Activated CD8-positive, alpha-beta memory T cell treated with anti-CD3 and anti-CD28 coated beads, Interleukin-2, amount 50 U/mL, for 1 hour (primary cell): ENCODE measurements at regions not wholly inside any gene's neighbourhood (a gene's known extent, or its start where the extent isn't known, plus 50 kb on each side); places are given as distances from the start of the nearest gene placed in this dataset.
"Not testable (repeated sequence)": the region's sequence is repeated elsewhere in the genome, so short reads cannot be mapped to it uniquely, and the experiment has no call there.

Source experiments
- DNase-seq: peaks from one replicate; pipeline ENCODE4 v3.0.0-alpha.2; 2020; ENCODE audit errors: extremely low read depth

- DNase-seq: no peak
Measured at GRCh38 chr10:78584681-78585080, 484.1 kb upstream of the ZMIZ1 start.

GRCh38 chr10:78585952-78586351 is 482.8 kb upstream of the ZMIZ1 start:
- DNase-seq: no peak

- DNase-seq: no peak
Measured at GRCh38 chr10:78588194-78588811, 480.5 kb upstream of the ZMIZ1 start.

- DNase-seq: no peak
Measured at GRCh38 chr10:78589687-78590086, 479.1 kb upstream of the ZMIZ1 start.

GRCh38 chr10:78591066-78591465 is 477.7 kb upstream of the ZMIZ1 start:
- no peak for DNase-seq

- DNase-seq: no peak
Measured at GRCh38 chr10:78594559-78595268, 474.1 kb upstream of the ZMIZ1 start.

- no peak for DNase-seq
Measured at GRCh38 chr10:78595269-78595619, 473.5 kb upstream of the ZMIZ1 start.

GRCh38 chr10:78596556-78596955 is 472.2 kb upstream of the ZMIZ1 start:
- no peak for DNase-seq

- DNase-seq: no peak
Measured at GRCh38 chr10:78597796-78598555, 470.8 kb upstream of the ZMIZ1 start.

GRCh38 chr10:78599122-78599853 is 469.5 kb upstream of the ZMIZ1 start:
- no peak for DNase-seq

- DNase-seq: no peak
Measured at GRCh38 chr10:78600121-78600665, 468.6 kb upstream of the ZMIZ1 start.

GRCh38 chr10:78600740-78601139 is 468.0 kb upstream of the ZMIZ1 start:
- DNase-seq: no peak

- DNase-seq: no peak
Measured at GRCh38 chr10:78602201-78602932, 466.4 kb upstream of the ZMIZ1 start.

GRCh38 chr10:78604286-78604685 is 464.5 kb upstream of the ZMIZ1 start:
- DNase-seq: no peak

- DNase-seq: no peak
Measured at GRCh38 chr10:78604721-78605120, 464.0 kb upstream of the ZMIZ1 start.

- DNase-seq: no peak
Measured at GRCh38 chr10:78605800-78606350, 462.9 kb upstream of the ZMIZ1 start.

GRCh38 chr10:78606766-78607165 is 462.0 kb upstream of the ZMIZ1 start:
- DNase-seq: not testable (repeated sequence)

GRCh38 chr10:78609976-78610375 is 458.8 kb upstream of the ZMIZ1 start:
- DNase-seq: no peak

GRCh38 chr10:78613132-78613531 is 455.6 kb upstream of the ZMIZ1 start:
- DNase-seq: no peak

GRCh38 chr10:78614267-78614666 is 454.5 kb upstream of the ZMIZ1 start:
- no peak for DNase-seq

- no peak for DNase-seq
Measured at GRCh38 chr10:78614744-78615143, 454.0 kb upstream of the ZMIZ1 start.
